ENCODE measurements at regions not wholly inside any gene's neighbourhood (a gene's known extent, or its start where the extent isn't known, plus 50 kb on each side); places are given as distances from the start of the nearest gene placed in this dataset.

DNA sequence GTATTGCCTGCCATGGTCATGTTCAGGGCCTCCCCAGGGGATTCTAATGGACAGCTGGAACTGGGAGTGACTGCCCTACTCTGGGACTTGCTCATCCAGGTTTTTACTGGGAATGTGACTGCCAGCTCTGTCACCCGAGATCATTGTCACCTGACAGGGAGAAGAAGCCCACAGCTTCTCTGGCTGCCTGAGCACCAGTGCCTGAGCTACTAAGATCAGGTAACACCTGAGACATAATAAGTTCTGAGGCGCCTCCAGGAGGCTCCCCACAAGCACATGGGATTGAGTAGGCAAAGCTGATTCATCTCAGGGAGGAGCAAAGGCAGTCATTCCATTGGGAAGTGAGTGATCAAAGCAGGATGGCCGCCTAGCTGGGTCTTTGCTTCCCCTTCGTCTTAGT lies 84.2 kb upstream of the GALNT18 start:
- TF ChIP-seq, protein P1, sequence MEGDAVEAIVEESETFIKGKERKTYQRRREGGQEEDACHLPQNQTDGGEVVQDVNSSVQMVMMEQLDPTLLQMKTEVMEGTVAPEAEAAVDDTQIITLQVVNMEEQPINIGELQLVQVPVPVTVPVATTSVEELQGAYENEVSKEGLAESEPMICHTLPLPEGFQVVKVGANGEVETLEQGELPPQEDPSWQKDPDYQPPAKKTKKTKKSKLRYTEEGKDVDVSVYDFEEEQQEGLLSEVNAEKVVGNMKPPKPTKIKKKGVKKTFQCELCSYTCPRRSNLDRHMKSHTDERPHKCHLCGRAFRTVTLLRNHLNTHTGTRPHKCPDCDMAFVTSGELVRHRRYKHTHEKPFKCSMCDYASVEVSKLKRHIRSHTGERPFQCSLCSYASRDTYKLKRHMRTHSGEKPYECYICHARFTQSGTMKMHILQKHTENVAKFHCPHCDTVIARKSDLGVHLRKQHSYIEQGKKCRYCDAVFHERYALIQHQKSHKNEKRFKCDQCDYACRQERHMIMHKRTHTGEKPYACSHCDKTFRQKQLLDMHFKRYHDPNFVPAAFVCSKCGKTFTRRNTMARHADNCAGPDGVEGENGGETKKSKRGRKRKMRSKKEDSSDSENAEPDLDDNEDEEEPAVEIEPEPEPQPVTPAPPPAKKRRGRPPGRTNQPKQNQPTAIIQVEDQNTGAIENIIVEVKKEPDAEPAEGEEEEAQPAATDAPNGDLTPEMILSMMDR (conservative IDR thresholded peaks at IDR 0.05; ENCODE audit: low read depth, low read length) = no peak
- H3K4me3 ChIP-seq (ENCODE audit: low read length) = no peak overlapping the region
- DNase-seq (ENCODE audit: low read depth) = no peak

DNA sequence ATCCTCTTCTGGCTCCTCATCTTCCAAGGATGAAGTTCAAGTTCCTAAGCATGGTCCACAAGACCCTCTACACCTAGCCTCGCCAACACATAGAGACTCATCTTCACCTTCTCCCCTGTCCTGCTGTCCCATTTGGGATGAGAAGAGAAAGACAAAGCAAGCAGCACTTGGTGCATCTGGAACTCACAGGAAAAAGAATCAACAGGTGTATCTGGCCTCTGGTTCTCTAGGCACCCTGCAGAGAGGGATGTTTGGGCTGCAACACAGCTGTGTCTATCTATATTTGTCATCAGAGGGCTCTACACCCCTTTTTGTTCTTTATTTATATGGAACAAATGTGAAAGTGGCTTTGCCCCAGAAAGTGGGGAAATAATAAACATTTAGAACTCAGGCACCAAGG lies 82.1 kb upstream of the GALNT18 start:
- TF ChIP-seq, protein P1 (conservative IDR thresholded peaks at IDR 0.05; ENCODE audit: low read depth, low read length) = no peak
- H3K4me3 ChIP-seq (ENCODE audit: low read length) = no peak overlapping the region
- no peak for DNase-seq (ENCODE audit: low read depth)

DNA sequence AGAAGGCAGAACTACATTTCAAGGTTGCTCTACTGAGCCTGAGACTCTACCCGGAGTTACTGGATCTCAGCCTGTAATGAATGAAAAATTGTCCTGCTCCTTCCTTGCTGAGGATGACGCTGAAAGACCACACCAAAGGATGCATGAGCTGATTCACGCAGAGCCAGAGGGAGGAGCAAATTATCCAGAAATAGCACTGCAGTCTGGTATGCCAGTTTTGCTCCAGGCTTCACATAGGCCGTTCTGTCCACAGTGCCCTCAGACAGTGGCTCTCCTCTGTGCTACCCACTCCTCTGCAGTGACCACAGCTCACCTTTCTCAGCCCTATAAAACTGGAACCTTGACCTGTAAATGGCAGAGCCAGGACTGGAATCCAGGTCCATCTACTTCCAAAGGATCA lies 79.3 kb upstream of the GALNT18 start:
- no peak overlapping the region for H3K4me3 ChIP-seq (ENCODE audit: low read length)
- TF ChIP-seq, protein P1 (conservative IDR thresholded peaks at IDR 0.05; ENCODE audit: low read depth, low read length) = no peak
- DNase-seq (ENCODE audit: low read depth) = no peak

DNA sequence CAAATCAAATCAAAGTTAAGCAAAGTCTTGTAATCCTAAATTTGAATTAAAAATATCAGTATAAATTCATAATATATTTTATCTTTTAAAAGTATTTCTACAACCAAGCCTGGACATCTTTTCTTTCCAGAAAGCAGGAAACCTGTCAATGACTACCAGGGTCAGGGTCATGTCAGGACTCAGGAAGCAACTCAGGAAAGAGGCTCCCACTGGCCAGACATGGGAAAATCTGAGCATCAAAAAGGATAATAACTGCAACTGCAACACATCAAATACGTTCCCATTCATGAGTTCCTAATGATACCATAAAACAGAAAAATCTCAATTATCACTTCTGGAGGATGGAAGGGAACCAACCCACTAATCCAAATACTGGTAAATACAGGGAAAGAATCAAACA lies 76.0 kb upstream of the GALNT18 start:
- TF ChIP-seq, protein P1 (conservative IDR thresholded peaks at IDR 0.05; ENCODE audit: low read depth, low read length) = no peak
- no peak overlapping the region for H3K4me3 ChIP-seq (ENCODE audit: low read length)

DNA sequence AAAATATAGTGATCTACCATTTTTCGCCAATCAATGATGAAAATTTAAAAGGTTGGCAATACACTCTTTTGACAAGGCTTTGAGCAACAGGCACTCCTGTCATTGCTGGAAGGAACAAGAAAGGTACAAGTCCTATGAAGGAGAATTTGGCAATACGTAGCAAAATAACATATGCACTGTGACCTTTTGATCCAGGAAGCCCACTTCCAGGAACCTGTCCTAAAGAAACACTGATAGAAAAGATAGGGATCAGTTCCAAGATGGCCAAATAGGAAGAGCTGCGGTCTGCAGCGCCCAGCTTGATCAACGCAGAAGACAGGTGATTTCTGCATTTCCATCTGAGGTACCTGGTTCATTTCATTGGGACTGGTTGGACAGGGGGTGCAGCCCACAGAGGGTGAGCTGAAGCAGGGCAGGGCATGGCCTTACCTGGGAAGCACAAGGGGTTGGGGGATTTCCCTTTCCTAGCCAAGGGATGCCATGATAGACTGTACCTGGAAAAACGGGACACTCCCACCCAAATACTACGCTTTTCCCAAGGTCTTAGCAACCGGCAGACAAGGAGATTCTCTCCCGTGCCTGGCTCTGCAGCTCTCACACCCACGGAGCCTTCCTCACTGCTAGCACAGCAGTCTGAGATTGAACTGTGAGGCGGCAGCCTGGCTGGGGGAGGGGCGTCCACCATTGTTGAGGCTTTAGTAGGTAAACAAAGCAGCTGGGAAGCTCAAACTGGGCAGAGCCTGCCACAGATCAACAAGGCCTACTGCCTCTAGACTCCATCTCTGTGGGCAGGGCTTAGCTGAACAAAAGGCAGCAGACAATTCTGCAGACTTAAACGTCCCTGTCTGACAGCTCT lies 69.7 kb upstream of the GALNT18 start:
- no peak for DNase-seq (ENCODE audit: low read depth)
- TF ChIP-seq, protein P1 (conservative IDR thresholded peaks at IDR 0.05; ENCODE audit: low read depth, low read length) = no peak
- no peak overlapping the region for H3K4me3 ChIP-seq (ENCODE audit: low read length)

More for the DNA sequence above, 76.0 kb upstream of the GALNT18 start:
- DNase-seq (ENCODE audit: low read depth) = no peak

DNA sequence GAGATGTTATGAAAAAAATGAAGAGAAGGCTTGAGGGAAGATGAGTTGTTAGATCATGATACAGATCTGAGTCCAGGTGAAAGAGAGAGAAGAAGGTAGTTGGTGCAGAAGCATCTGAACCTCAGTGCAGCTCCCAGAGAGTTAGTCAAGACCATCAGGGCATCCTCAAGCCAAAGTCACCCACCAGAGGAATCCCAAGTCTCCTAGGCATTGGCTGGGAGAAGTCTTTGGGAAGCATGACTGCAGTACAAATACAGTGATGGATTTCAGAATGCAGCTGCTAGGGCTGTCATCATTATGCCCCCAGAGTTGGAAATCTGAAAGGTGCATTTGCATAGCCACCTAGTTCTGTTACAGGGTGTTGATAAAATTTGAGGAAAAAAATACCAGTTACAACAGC lies 59.7 kb upstream of the GALNT18 start:
- TF ChIP-seq, protein P1 (conservative IDR thresholded peaks at IDR 0.05; ENCODE audit: low read depth, low read length) = no peak
- no peak overlapping the region for H3K4me3 ChIP-seq (ENCODE audit: low read length)
- DNase-seq (ENCODE audit: low read depth) = no peak

All from retinal pigment epithelial cell (primary cell).